Liver (tissue), 8 donors: ENCODE measurements at regions not wholly inside any gene's neighbourhood (a gene's known extent, or its start where the extent isn't known, plus 50 kb on each side); places are given as distances from the start of the nearest gene placed in this dataset.

Experiments used
- DNase-seq: peaks from one replicate; pipeline ENCODE4 v3.0.0-alpha.2; 2017; ENCODE audit warnings: low spot score
- H3K27ac ChIP-seq, 2 donors: one replicate each; pipeline ENCODE4 v1.7.0; 2013; ENCODE audit warnings: inconsistent platforms in 2 of 2, low read length in 2 of 2, control low read depth in 1 of 2, low read depth in 1 of 2, mild to moderate bottlenecking in 1 of 2
- H3K27me3 ChIP-seq, 4 donors: one replicate each; pipeline versions ENCODE4 v1.6.1 to v1.7.0; 2013; ENCODE audit warnings: low read length in 3 of 4, inconsistent platforms in 1 of 4, mild to moderate bottlenecking in 1 of 4, moderate library complexity in 1 of 4; ENCODE audit not compliant: control insufficient read depth in 4 of 4, insufficient read depth in 4 of 4
- H3K36me3 ChIP-seq, 4 donors: one replicate each; pipeline versions ENCODE4 v1.6.1 to v1.7.0; 2013; ENCODE audit warnings: low read length in 3 of 4, mild to moderate bottlenecking in 3 of 4, low read depth in 1 of 4, moderate library complexity in 1 of 4; ENCODE audit not compliant: control insufficient read depth in 4 of 4, insufficient read depth in 3 of 4
- H3K4me1 ChIP-seq, 4 donors: one replicate each; pipeline versions ENCODE4 v1.6.1 to v1.7.0; 2013; ENCODE audit warnings: low read length in 3 of 4, mild to moderate bottlenecking in 3 of 4, moderate library complexity in 1 of 4; ENCODE audit not compliant: control insufficient read depth in 4 of 4, insufficient read depth in 4 of 4
- H3K4me3 ChIP-seq, 3 donors: one replicate each; pipeline versions ENCODE4 v1.6.1 to v1.7.0; 2013; ENCODE audit warnings: low read length in 3 of 3, control low read depth in 1 of 3, low read depth in 1 of 3, mild to moderate bottlenecking in 1 of 3
- H3K9ac ChIP-seq, 2 donors: one replicate each; pipeline ENCODE4 v1.7.0; 2013; ENCODE audit warnings: low read length in 2 of 2, mild to moderate bottlenecking in 2 of 2, moderate library complexity in 2 of 2, control low read depth in 1 of 2, low read depth in 1 of 2
- H3K9me3 ChIP-seq, 4 donors: one replicate each; pipeline versions ENCODE4 v1.6.1 to v1.7.0; 2013; ENCODE audit warnings: low read length in 3 of 4; ENCODE audit not compliant: control insufficient read depth in 4 of 4
- CTCF ChIP-seq: fragments of 150-350 bp; IDR thresholded peaks from 2 replicates; pipeline ENCODE4 v1.5.1; 2017; ENCODE audit warnings: improper control_type of control experiment, low read depth, low read length; ENCODE audit not compliant: missing input control
- EGR1 ChIP-seq, 2 donors: IDR thresholded peaks; 2 replicates each; pipeline ENCODE4 v1.6.1; 2016 to 2018; ENCODE audit warnings: antibody characterized with exemption in 2 of 2, low read depth in 2 of 2
- FOXA1 ChIP-seq: IDR thresholded peaks from 2 replicates; pipeline ENCODE4 v1.6.1; 2016; ENCODE audit warnings: antibody characterized with exemption
- FOXA2 ChIP-seq: IDR thresholded peaks from 2 replicates; pipeline ENCODE4 v1.6.1; 2016; ENCODE audit warnings: antibody characterized with exemption
- GABPA ChIP-seq, 2 donors: IDR thresholded peaks in 1 of 2; conservative IDR thresholded peaks in 1 of 2; 2 replicates each; pipeline ENCODE4 v1.6.1; 2016; ENCODE audit warnings: antibody characterized with exemption in 2 of 2, mild to moderate bottlenecking in 1 of 2, moderate library complexity in 1 of 2
- HNF4A ChIP-seq, 2 donors: conservative IDR thresholded peaks; 2 replicates each; pipeline ENCODE4 v1.6.1; 2016; ENCODE audit warnings: antibody characterized with exemption in 2 of 2, mild to moderate bottlenecking in 2 of 2
- JUND ChIP-seq, 2 donors: IDR thresholded peaks; 2 replicates each; pipeline ENCODE4 v1.6.1; 2016; ENCODE audit warnings: antibody characterized with exemption in 2 of 2
- MAX ChIP-seq: IDR thresholded peaks from 2 replicates; pipeline ENCODE4 v1.6.1; 2016; ENCODE audit warnings: antibody characterized with exemption
- NR2F2 ChIP-seq: IDR thresholded peaks from 2 replicates; pipeline ENCODE4 v1.6.1; 2016; ENCODE audit warnings: antibody characterized with exemption
- RAD21 ChIP-seq, 2 donors: IDR thresholded peaks; 2 replicates each; pipeline ENCODE4 v1.6.1; 2016; ENCODE audit warnings: antibody characterized with exemption in 2 of 2, mild to moderate bottlenecking in 2 of 2
- REST ChIP-seq: IDR thresholded peaks from 2 replicates; pipeline ENCODE4 v1.6.1; 2016; ENCODE audit warnings: antibody characterized with exemption, mild to moderate bottlenecking
- RXRA ChIP-seq, 2 donors: IDR thresholded peaks; 2 replicates each; pipeline ENCODE4 v1.6.1; 2017 to 2018; ENCODE audit warnings: antibody characterized with exemption in 2 of 2, mild to moderate bottlenecking in 1 of 2
- TAF1 ChIP-seq: conservative IDR thresholded peaks from 2 replicates; pipeline ENCODE4 v1.6.1; 2016; ENCODE audit warnings: antibody characterized with exemption, mild to moderate bottlenecking
- YY1 ChIP-seq: IDR thresholded peaks from 2 replicates; pipeline ENCODE4 v1.6.1; 2016; ENCODE audit warnings: antibody characterized with exemption, mild to moderate bottlenecking
- ZBTB33 ChIP-seq: IDR thresholded peaks from 2 replicates; pipeline ENCODE4 v1.6.1; 2016; ENCODE audit warnings: antibody characterized with exemption
- WGBS: extraction: QIAGEN DNeasy Blood & Tissue Kit; methylation state at CpG from one replicate; pipeline ENCODE4 v1.1.7; 2013; 5-methylcytosine and 5-hydroxymethylcytosine counted together
- donor health status: healthy.
- donor health status: healthy.
- donor health status: healthy.
- donor health status: healthy.
- donor health status: healthy.

- TF ChIP-seq FOXA1 = no peak
- no peak for TF ChIP-seq REST
- TF ChIP-seq RXRA (IDR thresholded peaks at IDR 0.05) = no peak
- no peaks in the 10 kb centered on the region for H3K27me3 ChIP-seq
- H3K4me3 ChIP-seq = no peak overlapping the region
- peaks cover 0 to 2% (median 0%) of the 10 kb centered on the region in 4 donors for H3K4me1 ChIP-seq
- no peaks in the 10 kb centered on the region for H3K36me3 ChIP-seq
- no peak overlapping the region for H3K9ac ChIP-seq
- no peak overlapping the region for H3K27ac ChIP-seq
- no peak for DNase-seq
- H3K9me3 ChIP-seq = no peaks in the 10 kb centered on the region
- 60% methylated on average over 2 of the region's 2 CpGs for WGBS
These were observed 147.5 kb upstream of the PLN start for GRCh38 chr6:118400582-118400981.

GRCh38 chr6:118401325-118401975, 146.6 kb upstream of the PLN start:
- no peak for DNase-seq
- Histone ChIP-seq H3K36me3 (no peaks in the 10 kb centered on the region), H3K4me1 (peaks cover 0 to 2% (median 0%) of the 10 kb centered on the region in 4 donors), H3K4me3 (no peak overlapping the region), H3K9me3 (no peaks in the 10 kb centered on the region), H3K9ac (no peak overlapping the region), H3K27ac (no peak overlapping the region), H3K27me3 (no peaks in the 10 kb centered on the region)
- 81% methylated on average over 3 of the region's 3 CpGs for WGBS
- no peak for TF ChIP-seq RXRA (IDR thresholded peaks at IDR 0.05)
- TF ChIP-seq EGR1 (IDR thresholded peaks at IDR 0.05; ENCODE audit: low read depth in 2 of 2) = no peak
- TF ChIP-seq GABPA (IDR thresholded peaks at IDR 0.05 in 1 of 2, conservative IDR thresholded peaks at IDR 0.05 in 1 of 2) = no peak
- TF ChIP-seq JUND (IDR thresholded peaks at IDR 0.05) = no peak
- no peak for TF ChIP-seq HNF4A (conservative IDR thresholded peaks at IDR 0.05)

GRCh38 chr6:118403036-118403435, 145.1 kb upstream of the PLN start:
- WGBS = 71% methylated on average over 3 of the region's 3 CpGs
- DNase-seq = no peak

More at GRCh38 chr6:118403036-118403435, 145.1 kb upstream of the PLN start:
- no peaks in the 10 kb centered on the region for H3K36me3 ChIP-seq
- no peak for TF ChIP-seq MAX
- TF ChIP-seq GABPA (IDR thresholded peaks at IDR 0.05 in 1 of 2, conservative IDR thresholded peaks at IDR 0.05 in 1 of 2) = no peak
- no peak for TF ChIP-seq JUND (IDR thresholded peaks at IDR 0.05)
- no peak for TF ChIP-seq FOXA2
- no peak for TF ChIP-seq ZBTB33
- TF ChIP-seq TAF1 = no peak
- no peak for TF ChIP-seq EGR1 (IDR thresholded peaks at IDR 0.05; ENCODE audit: low read depth in 2 of 2)
- no peak for TF ChIP-seq HNF4A (conservative IDR thresholded peaks at IDR 0.05)
- no peak for TF ChIP-seq YY1
- no peak for TF ChIP-seq NR2F2
- no peak for TF ChIP-seq CTCF
- no peak for TF ChIP-seq RXRA (IDR thresholded peaks at IDR 0.05)
- no peak for TF ChIP-seq RAD21 (IDR thresholded peaks at IDR 0.05)
- no peak overlapping the region for H3K27ac ChIP-seq
- H3K9me3 ChIP-seq = no peaks in the 10 kb centered on the region
- H3K4me3 ChIP-seq = no peak overlapping the region
- no peaks in the 10 kb centered on the region for H3K27me3 ChIP-seq
- no peak overlapping the region for H3K9ac ChIP-seq
- H3K4me1 ChIP-seq = peaks cover 0 to 2% (median 0%) of the 10 kb centered on the region in 4 donors
